NCI-H82 treated with DMSO at 0.1 percent for 48 hours (cell line): ENCODE measurements at regions not wholly inside any gene's neighbourhood (a gene's known extent, or its start where the extent isn't known, plus 50 kb on each side); places are given as distances from the start of the nearest gene placed in this dataset.
"Not testable (repeated sequence)": the region's sequence is repeated elsewhere in the genome, so short reads cannot be mapped to it uniquely, and the experiment has no call there.

Experiments used
- DNase-seq: peaks from one replicate; lab custom pipeline; 2025; ENCODE audit not compliant: unreplicated experiment; lab: John Stamatoyannopoulos, UW

DNA sequence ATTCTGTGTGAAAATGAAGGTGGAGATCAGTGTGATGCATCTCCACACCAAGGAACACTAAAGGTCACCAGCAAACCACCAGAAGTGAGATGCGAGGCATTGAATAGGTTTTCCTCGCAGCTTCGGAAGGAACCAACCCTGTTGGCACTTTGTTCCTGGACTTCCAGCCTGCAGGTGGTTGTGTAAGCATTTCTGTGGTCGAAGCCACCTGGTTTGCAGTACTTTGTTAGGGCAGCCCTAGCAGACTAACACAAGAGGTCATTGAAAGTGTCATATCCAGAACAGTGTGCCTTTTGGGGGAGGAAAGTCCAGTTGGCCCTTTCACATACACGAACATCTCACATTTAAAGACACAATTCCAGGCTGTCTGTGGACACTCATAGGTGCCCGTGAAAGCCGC is 237.2 kb upstream of the PLGLB1 start:
- DNase-seq, result not testable (repeated sequence)

DNA sequence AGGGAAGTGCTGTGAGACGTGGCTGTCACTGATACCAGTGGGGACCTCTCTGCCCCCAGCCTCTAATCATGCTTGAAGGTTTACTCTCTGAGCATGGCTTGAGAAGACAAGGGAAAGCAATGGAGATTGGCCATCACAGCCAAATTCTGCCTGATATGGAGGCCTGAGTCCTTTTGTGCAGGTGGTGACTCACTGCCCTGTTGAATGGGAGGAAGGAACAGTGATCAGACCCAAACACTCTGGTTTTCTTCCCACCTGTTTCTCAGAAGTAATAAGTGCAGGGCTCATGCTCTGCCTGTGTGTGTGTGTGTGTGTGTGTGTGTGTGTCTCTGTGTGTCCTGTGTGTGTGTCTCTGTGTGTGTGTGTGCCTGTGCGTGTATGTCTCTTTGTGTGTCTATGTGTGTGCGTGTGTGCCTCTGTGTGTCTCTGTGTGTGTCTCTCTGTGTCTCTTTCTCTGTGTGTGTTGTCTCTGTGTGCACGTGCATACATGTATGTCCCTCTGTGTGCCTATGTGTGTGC is 240.6 kb upstream of the PLGLB1 start:
- DNase-seq, result not testable (repeated sequence)

DNA sequence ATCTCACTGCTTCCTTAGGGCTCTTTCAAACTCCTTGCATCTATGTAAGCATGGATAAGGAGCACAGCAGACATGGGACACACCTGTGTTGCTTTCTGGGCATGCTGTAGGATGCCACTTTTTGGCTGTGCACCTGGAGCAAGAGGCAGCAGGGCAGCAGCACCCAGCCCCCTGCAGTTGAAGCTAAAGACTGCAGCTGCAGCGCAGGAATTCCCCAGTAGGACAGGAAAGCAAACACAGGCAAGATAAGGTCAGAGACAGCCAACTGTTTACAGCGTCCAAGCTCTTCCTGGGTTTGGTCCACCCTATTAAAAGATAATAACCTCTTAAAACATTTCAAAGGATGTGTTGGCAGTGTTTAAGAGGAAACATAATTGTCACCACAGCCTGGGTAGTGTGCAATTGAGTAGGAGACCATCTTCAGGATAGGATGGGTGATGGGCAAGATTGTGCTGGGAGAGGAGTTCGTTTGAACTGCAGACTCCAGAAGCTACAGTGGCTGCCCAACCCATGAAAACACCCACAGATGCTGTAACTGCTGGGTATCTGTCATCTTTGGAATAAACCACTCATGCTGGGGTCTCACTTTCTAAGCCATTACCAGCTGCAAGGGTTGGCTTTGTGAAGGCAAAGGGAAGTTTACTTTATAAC is 242.3 kb upstream of the PLGLB1 start:
- DNase-seq, result not testable (repeated sequence)

DNA sequence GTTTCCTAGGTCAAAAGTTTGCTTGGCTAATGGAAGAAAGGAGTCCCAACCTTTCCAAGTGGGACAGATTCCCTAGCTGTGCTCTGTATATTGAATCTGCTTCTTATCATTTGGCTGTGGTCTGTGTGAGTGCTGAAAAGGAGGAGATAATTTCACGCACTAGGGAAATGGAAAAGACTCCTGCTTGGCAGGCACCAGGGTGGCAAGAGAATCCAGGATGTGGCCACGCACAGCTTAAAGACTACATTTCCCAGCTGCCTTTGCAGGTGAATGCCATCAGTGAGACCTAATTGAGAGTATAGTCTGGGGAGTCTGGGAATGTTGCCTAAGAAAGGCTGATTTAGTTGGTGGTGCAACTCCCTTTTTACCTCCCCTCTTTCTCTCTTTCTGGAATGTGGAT is 253.5 kb upstream of the PLGLB1 start:
- not testable (repeated sequence) for DNase-seq

DNA sequence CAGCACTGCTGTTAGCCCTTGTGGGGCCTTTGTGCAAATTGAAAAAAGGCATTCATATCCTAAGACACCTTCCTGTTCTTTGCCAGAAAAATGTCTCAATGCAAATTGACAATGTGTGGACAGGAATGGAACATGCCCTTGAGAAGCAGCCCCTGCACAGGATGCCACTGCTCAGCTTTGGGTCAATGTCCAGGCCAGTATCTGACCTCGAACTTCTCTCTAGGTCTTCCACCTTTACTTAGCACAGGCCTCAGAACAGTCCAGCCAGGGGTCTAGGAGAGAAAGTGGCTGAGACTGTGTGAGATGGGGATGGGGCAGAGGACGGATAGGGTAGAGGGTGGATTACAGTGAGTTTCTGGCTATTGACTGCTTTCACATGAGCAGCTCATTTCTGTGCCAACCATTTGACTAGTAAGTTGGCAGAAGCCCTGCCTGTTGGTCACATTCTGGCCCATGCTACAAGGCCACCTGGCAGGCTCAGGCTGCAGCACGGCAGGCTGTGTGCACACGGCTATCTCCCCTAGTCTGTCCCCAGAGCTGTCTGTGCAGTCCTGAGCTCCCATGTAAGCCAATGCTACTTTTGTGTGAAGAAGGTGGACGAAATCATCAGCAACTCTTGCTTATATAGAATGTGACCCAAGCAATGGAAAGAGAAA is 254.5 kb upstream of the PLGLB1 start:
- DNase-seq, result not testable (repeated sequence)

DNA sequence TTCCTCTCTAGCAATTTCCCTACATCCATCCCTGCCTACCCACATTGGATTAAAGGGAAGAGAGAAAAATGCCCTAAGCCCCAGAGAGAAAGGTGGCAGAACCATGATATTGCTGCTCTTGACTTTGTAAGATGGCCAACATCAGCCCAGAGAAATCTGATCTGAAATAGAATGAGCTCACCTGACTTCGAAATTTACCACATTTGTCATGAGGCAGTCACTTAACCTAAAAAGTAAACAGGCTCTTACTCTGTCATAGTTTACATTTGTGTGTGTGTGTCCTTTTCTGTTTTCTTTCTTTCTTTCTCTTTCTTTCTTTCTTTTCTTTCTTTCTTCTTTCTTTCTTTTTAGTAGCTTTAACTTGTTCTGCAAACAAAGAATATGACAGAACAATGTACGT is 255.0 kb upstream of the PLGLB1 start:
- not testable (repeated sequence) for DNase-seq

DNA sequence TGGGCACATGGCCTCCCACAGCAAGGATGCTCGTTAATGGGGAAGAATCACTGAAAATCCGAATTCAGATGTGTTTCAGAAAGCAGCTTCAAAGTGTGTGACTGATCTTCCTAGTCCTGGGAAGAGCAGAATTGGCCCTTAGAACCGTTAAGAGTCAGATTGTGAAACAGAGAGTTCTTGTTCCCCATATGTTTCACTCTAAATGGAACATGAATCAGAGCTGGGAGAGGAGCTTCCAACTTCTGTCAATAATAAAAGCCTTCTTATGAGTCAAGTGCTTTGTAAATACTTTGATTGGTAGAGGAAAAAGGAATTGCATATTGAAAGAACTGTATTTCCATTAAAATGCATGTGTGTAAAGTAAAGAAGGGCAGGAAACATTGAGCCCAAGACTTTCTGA is 256.1 kb upstream of the PLGLB1 start:
- not testable (repeated sequence) for DNase-seq

DNA sequence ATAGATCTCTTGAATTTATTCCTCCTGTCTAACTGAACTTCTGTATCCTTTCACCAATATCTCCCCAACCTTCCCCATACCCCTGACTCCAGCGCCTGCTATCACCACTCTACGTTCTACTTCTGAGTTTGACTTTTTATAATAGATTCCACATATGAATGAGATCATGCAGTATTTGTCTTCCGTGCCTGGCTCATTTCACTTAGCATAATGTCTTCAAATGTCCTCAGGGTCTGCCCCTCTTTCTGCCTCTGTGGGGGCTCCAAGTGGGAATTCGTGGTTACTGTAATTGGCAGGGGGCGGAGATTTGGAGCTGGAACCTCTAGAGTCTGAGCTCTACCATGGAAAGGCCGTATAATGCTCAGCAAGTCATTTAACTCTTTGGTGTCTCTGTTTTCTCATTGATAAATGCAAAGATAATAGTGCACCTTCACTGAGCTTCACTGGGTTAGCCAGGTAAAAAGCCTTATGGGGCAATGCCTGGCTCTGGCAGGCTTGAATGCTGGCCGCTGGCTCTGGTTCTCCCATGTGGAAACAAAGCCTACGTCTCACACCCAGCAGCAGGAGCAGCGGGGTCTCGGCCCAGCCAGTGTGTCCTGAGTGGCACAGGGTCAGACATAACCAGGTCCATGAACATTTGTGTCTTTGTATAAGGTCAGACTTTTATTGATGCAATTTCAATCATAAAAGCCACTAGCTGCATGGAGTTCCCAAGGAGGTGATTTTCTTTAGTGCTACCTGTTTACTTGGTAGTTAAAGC is 259.1 kb upstream of the PLGLB1 start:
- DNase-seq, result not testable (repeated sequence)

DNA sequence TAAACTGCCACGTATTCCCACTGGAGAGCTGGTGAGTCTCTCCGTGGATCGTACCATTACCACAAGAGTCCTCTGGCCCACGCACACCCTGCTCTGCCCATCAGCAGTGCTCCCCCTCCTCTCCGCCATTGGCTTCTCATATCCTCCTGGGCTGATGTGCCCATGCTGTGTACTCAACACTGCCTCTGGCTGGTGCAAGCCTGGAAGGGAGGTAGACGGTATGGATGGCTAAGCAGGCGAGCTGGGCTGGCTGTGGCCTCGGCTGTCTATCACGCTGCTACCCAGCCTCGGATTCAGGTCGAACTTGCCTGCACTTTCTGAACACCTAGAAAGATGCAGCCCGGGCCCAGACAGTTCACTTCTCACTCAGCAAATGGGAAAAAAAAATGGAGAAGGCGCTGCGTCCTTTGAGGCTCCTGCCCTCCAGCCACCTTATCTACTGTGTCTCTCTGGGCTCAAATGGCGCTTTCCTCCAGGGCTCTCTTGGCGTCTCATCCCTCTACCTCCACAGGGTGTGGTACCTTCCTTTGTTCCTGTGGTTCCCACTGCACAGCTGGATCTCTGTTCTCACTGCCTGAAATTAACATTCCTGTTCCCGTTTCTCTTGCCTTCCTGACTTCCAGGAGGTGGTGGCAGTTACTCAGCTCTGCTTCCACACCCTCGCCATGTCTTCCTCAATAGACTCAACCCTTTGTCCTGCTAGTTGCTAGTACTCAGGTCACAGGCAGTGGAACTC is 262.3 kb upstream of the PLGLB1 start:
- not testable (repeated sequence) for DNase-seq

DNA sequence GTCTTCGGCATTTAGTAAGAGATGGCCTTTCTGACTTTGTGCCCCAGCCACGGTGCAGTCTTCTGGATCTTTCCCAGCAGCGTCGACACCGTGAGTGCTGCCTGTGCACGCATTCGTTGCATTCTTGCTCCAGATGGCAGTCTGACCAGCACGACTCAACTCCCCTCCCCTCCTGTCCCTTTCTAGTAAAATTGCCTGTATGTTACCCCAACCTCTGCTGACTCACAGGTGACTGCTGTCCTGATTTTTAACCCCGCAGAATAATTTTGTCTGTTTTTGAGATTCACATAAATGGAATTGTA is 262.8 kb upstream of the PLGLB1 start:
- not testable (repeated sequence) for DNase-seq

DNA sequence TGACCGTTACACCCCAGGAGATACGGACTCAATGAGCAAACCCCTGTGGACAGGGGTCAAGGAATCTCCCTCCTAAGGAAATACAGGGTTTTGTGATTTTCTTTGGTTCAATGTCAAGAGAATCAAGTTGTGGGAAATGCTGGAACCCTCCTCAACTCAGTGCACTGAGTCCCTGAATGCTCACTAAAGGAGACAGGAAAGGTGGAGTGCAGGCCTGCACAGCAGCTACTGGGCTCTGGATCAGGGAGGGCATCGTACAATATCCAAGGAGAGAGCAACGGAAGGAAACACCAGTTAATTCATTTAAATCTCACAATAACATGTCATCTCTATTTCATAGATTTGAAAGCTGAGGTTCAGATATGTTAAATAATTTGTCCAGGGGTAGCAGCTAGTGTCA is 263.5 kb upstream of the PLGLB1 start:
- not testable (repeated sequence) for DNase-seq

DNA sequence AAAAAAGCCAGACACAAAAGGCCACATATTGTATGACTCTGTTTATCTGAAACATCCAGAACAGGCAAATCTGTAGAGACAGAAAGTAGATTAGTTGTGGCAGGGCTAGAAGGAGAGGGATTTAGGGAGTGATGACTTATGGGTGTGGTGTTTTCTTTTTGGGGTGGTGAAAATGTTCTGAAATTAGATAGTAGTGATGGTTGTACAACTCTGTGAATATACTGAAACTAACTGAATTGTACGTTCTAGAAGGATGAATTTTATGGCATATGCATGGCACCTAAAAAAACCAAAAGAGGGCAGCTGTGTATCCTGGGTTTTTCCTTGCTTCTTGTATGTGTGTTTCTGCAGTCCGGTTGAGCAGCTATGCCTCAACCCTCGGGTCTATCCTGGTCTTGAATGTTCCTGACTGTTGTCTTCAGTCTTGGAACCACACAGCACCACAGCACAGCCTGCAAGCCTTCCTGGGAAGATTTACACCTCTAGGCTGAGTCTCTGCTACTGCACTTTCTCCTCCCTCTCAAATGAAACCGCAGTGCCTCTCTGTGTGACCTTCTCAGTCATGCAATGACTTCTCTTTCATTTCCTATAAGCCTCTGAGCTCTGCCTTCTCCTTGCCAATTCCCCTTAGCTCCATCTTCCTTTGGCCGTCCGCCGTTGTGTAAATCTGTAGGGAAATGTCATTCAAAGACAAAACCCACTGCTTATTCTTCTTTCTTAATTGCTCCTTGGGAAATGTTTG is 269.1 kb upstream of the PLGLB1 start:
- DNase-seq, result not testable (repeated sequence)

DNA sequence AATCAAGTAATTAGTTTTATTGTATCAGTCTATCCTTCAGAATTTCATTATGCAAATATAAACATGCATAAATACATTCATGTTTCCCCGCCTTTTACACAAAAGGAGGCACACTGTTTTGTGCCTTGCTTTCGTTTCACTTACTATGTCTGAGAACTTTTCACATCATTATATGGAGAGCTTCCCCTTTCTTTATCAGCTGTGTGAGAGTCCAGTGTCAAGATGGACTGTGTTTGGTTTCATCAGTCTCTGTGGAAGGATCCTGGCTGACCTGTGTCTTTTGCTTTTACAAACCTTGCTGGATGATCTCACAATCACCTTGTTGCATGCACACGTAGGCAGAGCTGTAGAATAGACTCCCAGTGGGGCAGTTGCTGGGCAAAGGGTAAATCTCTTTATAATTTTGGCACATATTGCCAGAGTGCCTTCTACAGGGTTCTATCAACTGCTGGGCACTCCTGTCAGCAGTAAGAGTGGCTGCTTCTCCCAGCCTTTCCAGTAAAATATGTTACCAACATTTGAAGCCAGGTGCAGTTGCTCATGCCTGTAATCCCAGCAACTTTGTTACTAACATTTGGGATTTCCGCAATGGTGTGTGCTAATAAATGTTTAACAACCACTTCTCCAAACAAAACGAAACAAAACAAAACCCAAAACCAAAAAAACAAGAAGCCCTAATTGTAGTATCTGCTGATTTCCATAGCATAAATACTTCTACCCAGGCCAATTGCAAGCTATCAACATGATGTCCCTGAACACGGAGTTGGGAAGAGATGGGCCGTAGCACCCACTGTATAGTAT is 270.0 kb upstream of the PLGLB1 start:
- DNase-seq, result not testable (repeated sequence)

DNA sequence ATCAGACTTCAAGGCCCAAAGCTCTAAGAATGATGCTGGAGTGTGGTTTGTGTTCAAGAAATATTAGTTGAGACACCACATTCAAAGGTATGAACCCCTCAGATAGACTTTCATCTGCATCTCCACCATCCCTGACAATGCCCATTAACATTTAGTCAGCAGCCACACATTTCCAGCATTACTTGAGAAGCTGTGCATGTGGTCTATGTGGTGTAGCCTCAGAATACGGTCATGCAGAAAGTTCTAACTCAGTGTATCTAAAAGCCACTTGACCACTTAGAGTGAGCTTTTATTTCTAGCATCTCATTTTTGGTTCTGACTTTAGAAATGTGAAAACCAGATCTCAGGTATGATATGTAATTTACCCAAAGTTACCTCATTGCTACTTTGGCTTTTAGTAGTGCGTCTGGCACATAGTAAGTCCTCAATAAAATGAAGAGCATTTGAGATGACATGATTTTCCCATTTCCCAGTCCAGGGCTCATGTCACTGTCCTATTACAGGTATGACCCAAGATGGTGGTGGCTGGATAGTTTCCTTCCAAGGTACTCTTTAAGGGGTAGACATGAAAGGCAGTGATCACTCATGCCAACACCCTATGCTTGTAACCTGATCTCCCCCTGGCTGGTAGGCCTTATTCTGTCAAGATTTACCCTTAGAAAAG is 272.4 kb upstream of the PLGLB1 start:
- not testable (repeated sequence) for DNase-seq

DNA sequence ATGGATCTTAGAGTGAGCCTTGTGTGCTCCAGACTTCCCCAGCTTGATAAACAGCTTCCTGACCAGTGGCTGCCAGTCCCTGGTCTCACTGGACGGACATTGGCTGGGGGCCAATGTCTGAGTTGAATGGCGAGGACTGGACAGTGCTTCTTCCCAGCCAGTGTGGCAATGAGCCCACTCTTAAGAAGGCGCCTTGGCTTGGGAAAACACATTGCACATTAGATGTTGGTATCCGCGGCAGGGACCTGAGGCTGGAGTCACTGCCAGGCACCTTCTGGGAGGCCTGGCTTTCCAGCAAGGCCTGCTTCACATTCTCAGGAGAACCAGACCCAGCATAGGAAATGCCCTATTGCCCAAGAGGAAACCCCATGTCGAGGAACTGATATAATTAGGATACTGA is 273.5 kb upstream of the PLGLB1 start:
- DNase-seq, result not testable (repeated sequence)

DNA sequence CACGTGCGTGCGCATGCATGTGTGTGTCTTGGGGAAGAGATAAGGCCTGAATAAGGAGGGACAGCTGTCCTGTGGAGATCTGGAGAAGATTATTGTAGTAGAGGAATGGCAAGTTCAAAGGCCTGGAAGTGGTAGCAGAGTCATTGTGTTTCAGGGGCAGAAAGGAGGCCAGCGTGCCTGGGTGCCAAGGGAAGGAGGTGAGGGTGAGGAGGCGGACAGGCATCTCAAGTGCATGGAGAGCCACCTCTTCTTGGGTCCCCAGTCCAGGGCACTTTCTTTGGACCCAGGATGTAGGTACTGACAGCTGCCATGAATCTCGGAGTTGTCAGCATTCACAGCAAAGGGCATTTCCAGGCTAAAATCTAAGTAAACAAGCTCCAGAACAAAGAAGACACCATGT is 279.7 kb upstream of the PLGLB1 start:
- DNase-seq, result not testable (repeated sequence)

DNA sequence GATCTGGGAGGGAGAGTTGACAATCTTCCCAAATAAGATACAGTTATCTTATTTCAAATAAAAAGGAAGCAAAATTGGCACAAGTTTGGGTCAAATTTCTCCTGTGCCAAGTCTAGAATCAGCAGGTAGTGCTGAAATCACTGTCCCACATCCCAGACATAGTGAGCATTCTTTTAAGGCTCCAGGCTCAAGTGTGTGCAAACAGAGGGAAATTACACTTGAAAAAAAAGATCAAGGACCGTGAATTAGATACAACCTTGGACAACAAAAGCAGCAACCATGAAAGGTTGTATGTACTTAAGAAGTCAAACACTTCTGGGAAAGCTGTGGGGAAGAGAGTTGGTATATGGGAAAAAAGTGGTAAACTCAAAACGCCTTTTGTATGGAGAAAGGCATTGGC is 280.2 kb upstream of the PLGLB1 start:
- not testable (repeated sequence) for DNase-seq

DNA sequence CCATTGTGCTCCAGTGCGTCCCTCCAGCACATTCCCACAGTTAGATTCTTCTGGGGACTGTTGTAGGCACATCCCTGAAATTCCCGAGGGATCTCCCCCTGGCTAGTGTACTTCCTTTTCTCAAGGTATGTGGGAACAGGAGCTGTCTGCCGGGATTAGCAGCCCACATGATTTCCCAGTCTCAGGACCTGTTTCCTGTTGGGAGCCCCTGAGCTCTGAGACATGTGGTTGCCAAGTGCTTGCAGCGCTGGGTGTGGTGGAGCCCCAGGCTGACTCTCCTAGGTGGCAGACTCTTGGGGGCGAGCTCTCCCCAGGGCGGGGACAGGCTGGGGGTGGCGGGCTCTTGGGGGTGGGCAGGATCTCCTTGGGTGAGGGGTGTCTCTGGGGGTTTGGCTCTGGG is 287.0 kb upstream of the PLGLB1 start:
- DNase-seq, result not testable (repeated sequence)

DNA sequence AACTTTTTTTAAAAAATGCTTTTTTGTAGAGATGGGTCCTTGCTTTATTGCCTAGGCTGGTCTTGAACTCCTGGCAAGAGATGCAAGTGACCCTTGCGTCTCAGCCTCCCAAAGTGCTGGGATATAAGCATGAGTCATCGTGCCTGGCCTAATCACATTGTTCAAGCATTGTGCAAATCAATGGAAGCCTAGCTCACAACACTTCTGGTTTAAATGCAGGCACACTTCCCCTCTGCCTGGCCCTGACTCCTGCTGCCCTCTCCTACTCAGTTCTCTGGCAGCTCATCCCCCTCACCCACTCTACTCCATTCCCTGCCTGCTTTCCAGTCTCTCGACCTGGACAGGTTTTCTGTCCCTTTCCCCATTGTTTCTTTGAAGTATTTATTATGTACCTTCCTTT is 288.1 kb upstream of the PLGLB1 start:
- DNase-seq, result not testable (repeated sequence)
